Spleen (tissue), 7 donors: ENCODE measurements at regions not wholly inside any gene's neighbourhood (a gene's known extent, or its start where the extent isn't known, plus 50 kb on each side); places are given as distances from the start of the nearest gene placed in this dataset.

Source experiments
- POLR2A ChIP-seq, 3 donors: fragments of 450-650 bp; IDR thresholded peaks; one replicate each; pipeline ENCODE4 v1.5.1; 2017; ENCODE audit warnings: antibody characterized with exemption in 3 of 3, mild to moderate bottlenecking in 1 of 3
- POLR2AphosphoS5 ChIP-seq, 3 donors: sonication (generic); formaldehyde crosslinking; IDR thresholded peaks; one replicate each; pipeline ENCODE4 v1.5.1; 2017; ENCODE audit warnings: antibody characterized with exemption in 3 of 3
- TF ChIP-seq, protein P1 (sequence below), 11 experiments: fragments of 200-600 bp in 7 of 11; fragments of 450-650 bp in 4 of 11; sonication (generic) in 4 of 11; IDR thresholded peaks in 8 of 11; conservative IDR thresholded peaks in 3 of 11; 1 replicate in 7 of 11; 2 replicates in 4 of 11; pipeline versions ENCODE4 v1.4.0 to v1.8.0; 2016 to 2021; ENCODE audit warnings: antibody characterized with exemption in 11 of 11, inconsistent platforms in 4 of 11, mild to moderate bottlenecking in 1 of 11
- donor health status: DM: no; HTN: no; CAD: no; lungs with moderate emphysema.
- donor health status: DM: no; HTN: no; CAD: no.
- donor health status: DM: no; HTN: no; CAD: no.

DNA sequence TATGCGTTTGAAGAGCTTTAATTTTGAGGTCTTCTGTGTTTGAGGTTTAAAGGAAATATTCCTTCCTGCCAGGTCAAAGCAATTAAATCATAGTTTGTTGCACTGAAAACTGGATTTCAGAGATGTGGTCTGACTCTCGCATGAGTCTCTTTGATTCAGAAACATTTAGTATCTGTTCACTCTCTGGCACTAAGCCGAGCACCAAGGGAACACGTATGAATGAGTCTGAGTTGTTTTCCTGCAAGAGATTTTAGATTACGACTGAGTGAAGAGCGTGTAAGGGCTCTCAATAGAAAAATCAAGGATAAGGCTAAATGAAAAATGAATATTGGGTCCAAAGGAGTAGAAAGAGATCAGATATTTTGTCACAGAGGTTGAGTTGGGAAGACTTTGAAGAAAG is 875.4 kb upstream of the PRKX start:
- TF ChIP-seq, protein P1, sequence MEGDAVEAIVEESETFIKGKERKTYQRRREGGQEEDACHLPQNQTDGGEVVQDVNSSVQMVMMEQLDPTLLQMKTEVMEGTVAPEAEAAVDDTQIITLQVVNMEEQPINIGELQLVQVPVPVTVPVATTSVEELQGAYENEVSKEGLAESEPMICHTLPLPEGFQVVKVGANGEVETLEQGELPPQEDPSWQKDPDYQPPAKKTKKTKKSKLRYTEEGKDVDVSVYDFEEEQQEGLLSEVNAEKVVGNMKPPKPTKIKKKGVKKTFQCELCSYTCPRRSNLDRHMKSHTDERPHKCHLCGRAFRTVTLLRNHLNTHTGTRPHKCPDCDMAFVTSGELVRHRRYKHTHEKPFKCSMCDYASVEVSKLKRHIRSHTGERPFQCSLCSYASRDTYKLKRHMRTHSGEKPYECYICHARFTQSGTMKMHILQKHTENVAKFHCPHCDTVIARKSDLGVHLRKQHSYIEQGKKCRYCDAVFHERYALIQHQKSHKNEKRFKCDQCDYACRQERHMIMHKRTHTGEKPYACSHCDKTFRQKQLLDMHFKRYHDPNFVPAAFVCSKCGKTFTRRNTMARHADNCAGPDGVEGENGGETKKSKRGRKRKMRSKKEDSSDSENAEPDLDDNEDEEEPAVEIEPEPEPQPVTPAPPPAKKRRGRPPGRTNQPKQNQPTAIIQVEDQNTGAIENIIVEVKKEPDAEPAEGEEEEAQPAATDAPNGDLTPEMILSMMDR (IDR thresholded peaks at IDR 0.05 in 8 of 11, conservative IDR thresholded peaks at IDR 0.05 in 3 of 11), result no peak
- TF ChIP-seq POLR2AphosphoS5 (IDR thresholded peaks at IDR 0.05), result no peak
- no peak for TF ChIP-seq POLR2A (IDR thresholded peaks at IDR 0.05)
